Breast epithelium (tissue), 3 donors: ENCODE measurements at regions not wholly inside any gene's neighbourhood (a gene's known extent, or its start where the extent isn't known, plus 50 kb on each side); places are given as distances from the start of the nearest gene placed in this dataset.

Experiments used
- CTCF ChIP-seq, 3 donors: fragments of 450-650 bp; IDR thresholded peaks; one replicate each; pipeline ENCODE4 v1.5.1; 2016 to 2017; ENCODE audit warnings: antibody characterized with exemption in 3 of 3, mild to moderate bottlenecking in 3 of 3, moderate library complexity in 3 of 3
- POLR2A ChIP-seq: fragments of 450-650 bp; IDR thresholded peaks from one replicate; pipeline ENCODE4 v1.6.1; 2016; ENCODE audit warnings: antibody characterized with exemption, mild to moderate bottlenecking, moderate library complexity
- POLR2AphosphoS5 ChIP-seq, 3 donors: sonication (generic); formaldehyde crosslinking; IDR thresholded peaks; one replicate each; pipeline ENCODE4 v1.6.1; 2017; ENCODE audit warnings: antibody characterized with exemption in 3 of 3

- TF ChIP-seq CTCF (IDR thresholded peaks at IDR 0.05) (no peak), POLR2AphosphoS5 (IDR thresholded peaks at IDR 0.05) (no peak), POLR2A (no peak)
These were observed 96.6 kb upstream of the GMNC start for GRCh38 chr3:190959077-190959476.
